ENCODE measurements at regions not wholly inside any gene's neighbourhood (a gene's known extent, or its start where the extent isn't known, plus 50 kb on each side); places are given as distances from the start of the nearest gene placed in this dataset.

- Mint-ChIP-seq H3K9me3 (peaks cover 1 to 2% of the 10 kb centered on the region in 2 experiments; a peak in 4 of 5 replicates), H3K4me1 (peaks cover 0 to 4% of the 10 kb centered on the region in 2 experiments; a peak in 2 of 4 replicates), H3K27ac (no peak overlapping the region), H3K36me3 (ENCODE audit: insufficient read depth in 1 of 3, low read depth in 3 of 3) (no peaks in the 10 kb centered on the region; a peak in 1 of 7 replicates), H3K27me3 (ENCODE audit: low read depth) (peaks cover 5% of the 10 kb centered on the region; the same call in 1 of the 2 replicates), H3K4me3 (no peak overlapping the region)
- no peak overlapping the region for H2BK120ac ChIP-seq (ENCODE audit: low read depth, low read length, poor library complexity, severe bottlenecking)
- DNase-seq: no peak
- H4K5ac ChIP-seq (ENCODE audit: insufficient read length, low read depth, low read length): no peak overlapping the region
- no peak overlapping the region for H3K23ac ChIP-seq (ENCODE audit: insufficient read length, low read depth, low read length)
- no peak for TF ChIP-seq CTCF (conservative IDR thresholded peaks at IDR 0.05)
- peaks cover under 1% of the 10 kb centered on the region for H3K9me3 ChIP-seq (ENCODE audit: control insufficient read depth, low read depth, low read length)
- H4K20me1 ChIP-seq (ENCODE audit: control insufficient read depth, insufficient read depth, insufficient read length): peaks cover 4% of the 10 kb centered on the region
- H3K4me1 ChIP-seq (ENCODE audit: insufficient read depth, low read length): no peaks in the 10 kb centered on the region
- no peak overlapping the region for H3K18ac ChIP-seq (ENCODE audit: insufficient read length, low read depth, low read length)
- H2BK15ac ChIP-seq (ENCODE audit: low read depth, low read length): no peak overlapping the region
- H2AFZ ChIP-seq (ENCODE audit: low read length): no peak overlapping the region
- H3K79me1 ChIP-seq (ENCODE audit: insufficient read depth, low read depth, low read length, poor library complexity, severe bottlenecking): no peaks in the 10 kb centered on the region
- no peaks in the 10 kb centered on the region for H3K23me2 ChIP-seq (ENCODE audit: insufficient read length, low read depth, low read length, poor library complexity, severe bottlenecking)
- H2BK5ac ChIP-seq (ENCODE audit: insufficient read length, low read length): no peak overlapping the region
- no peak overlapping the region for H4K91ac ChIP-seq (ENCODE audit: insufficient read length, low read depth, low read length)
- H3K27me3 ChIP-seq (ENCODE audit: insufficient read depth, low read length): no peaks in the 10 kb centered on the region
- no peak overlapping the region for H3K4ac ChIP-seq (ENCODE audit: low read depth, low read length)
- H3K79me2 ChIP-seq (ENCODE audit: insufficient read depth, low read length): no peaks in the 10 kb centered on the region
- no peak overlapping the region for H4K8ac ChIP-seq (replicated peaks; ENCODE audit: insufficient read length, low read depth, low read length)
- H3K56ac ChIP-seq (ENCODE audit: insufficient read length, low read depth, low read length): no peak overlapping the region
- no peak overlapping the region for H3K27ac ChIP-seq (ENCODE audit: insufficient read length, low read depth, low read length)
- H3K9ac ChIP-seq (ENCODE audit: extremely low read depth, insufficient read length, low read length): no peak overlapping the region
- no CpG with 5 or more reads among the region's 2 CpGs for WGBS (ENCODE audit: extremely low coverage, insufficient read length, low lambda C conversion rate)
- H3T11ph ChIP-seq (ENCODE audit: low read length): no peak overlapping the region
- H3K14ac ChIP-seq (ENCODE audit: insufficient read depth, low read length): no peak overlapping the region
- H2BK20ac ChIP-seq (ENCODE audit: low read depth, low read length, poor library complexity, severe bottlenecking): no peak overlapping the region
- H2BK12ac ChIP-seq (ENCODE audit: insufficient read length, low read depth, low read length): no peak overlapping the region
- no peak overlapping the region for H3K4me2 ChIP-seq (ENCODE audit: insufficient read depth, insufficient read length, low read length)
- no peak overlapping the region for H2AK5ac ChIP-seq (ENCODE audit: insufficient read length, low read length)
These were observed 60.6 kb downstream of the MYEOV start for GRCh38 chr11:69354545-69354897.

Measured in H9 (cell line).